ENCODE measurements at regions not wholly inside any gene's neighbourhood (a gene's known extent, or its start where the extent isn't known, plus 50 kb on each side); places are given as distances from the start of the nearest gene placed in this dataset.

GRCh38 chr12:90502070-90502469 is 452.9 kb downstream of the CCER1 start:
- H3K4me3 ChIP-seq (replicated peaks; ENCODE audit: low read depth, low read length), result no peak overlapping the region
- DNase-seq (ENCODE audit: low read depth), result no peak
- TF ChIP-seq CTCF (IDR thresholded peaks at IDR 0.05; ENCODE audit: low read length, missing control alignments), result no peak

- H3K4me3 ChIP-seq (replicated peaks; ENCODE audit: low read depth, low read length), result no peak overlapping the region
- TF ChIP-seq CTCF (IDR thresholded peaks at IDR 0.05; ENCODE audit: low read length, missing control alignments), result no peak
- DNase-seq (ENCODE audit: low read depth), result no peak
Measured at GRCh38 chr12:90501412-90501811, 453.6 kb downstream of the CCER1 start.

GRCh38 chr12:90499795-90500194 is 455.2 kb downstream of the CCER1 start:
- H3K4me3 ChIP-seq (replicated peaks; ENCODE audit: low read depth, low read length), result no peak overlapping the region
- TF ChIP-seq CTCF (IDR thresholded peaks at IDR 0.05; ENCODE audit: low read length, missing control alignments), result no peak
- no peak for DNase-seq (ENCODE audit: low read depth)

GRCh38 chr12:90497923-90498545 is 456.9 kb downstream of the CCER1 start:
- no peak for DNase-seq (ENCODE audit: low read depth)
- no peak overlapping the region for H3K4me3 ChIP-seq (replicated peaks; ENCODE audit: low read depth, low read length)
- TF ChIP-seq CTCF (IDR thresholded peaks at IDR 0.05; ENCODE audit: low read length, missing control alignments), result no peak

- no peak overlapping the region for H3K4me3 ChIP-seq (replicated peaks; ENCODE audit: low read depth, low read length)
- no peak for DNase-seq (ENCODE audit: low read depth)
- no peak for TF ChIP-seq CTCF (IDR thresholded peaks at IDR 0.05; ENCODE audit: low read length, missing control alignments)
Measured at GRCh38 chr12:90490355-90490754, 464.6 kb downstream of the CCER1 start.

GRCh38 chr12:90489141-90489540 is 465.8 kb downstream of the CCER1 start:
- H3K4me3 ChIP-seq (replicated peaks; ENCODE audit: low read depth, low read length), result no peak overlapping the region
- DNase-seq (ENCODE audit: low read depth), result no peak
- TF ChIP-seq CTCF (IDR thresholded peaks at IDR 0.05; ENCODE audit: low read length, missing control alignments), result no peak

GRCh38 chr12:90485560-90485959 is 469.4 kb downstream of the CCER1 start:
- DNase-seq (ENCODE audit: low read depth), result no peak
- TF ChIP-seq CTCF (IDR thresholded peaks at IDR 0.05; ENCODE audit: low read length, missing control alignments), result no peak

More at GRCh38 chr12:90485560-90485959, 469.4 kb downstream of the CCER1 start:
- H3K4me3 ChIP-seq (replicated peaks; ENCODE audit: low read depth, low read length), result no peak overlapping the region
